K562 (cell line): ENCODE measurements at regions not wholly inside any gene's neighbourhood (a gene's known extent, or its start where the extent isn't known, plus 50 kb on each side); places are given as distances from the start of the nearest gene placed in this dataset.

Source experiments
- MAFK ChIP-seq: IDR thresholded peaks from 2 replicates; pipeline ENCODE4 v1.6.1; 2011; ENCODE audit warnings: low read length, improper control_type of control experiment
- NR2C2 ChIP-seq, 2 experiments: fragments of 200-800 bp in 1 of 2; sonication (Bioruptor generic) in 1 of 2; sonication (generic) in 1 of 2; formaldehyde crosslinking in 1 of 2; IDR thresholded peaks; 2 replicates each; pipeline versions ENCODE4 v1.6.1 to v1.8.0; 2016 to 2022; ENCODE audit warnings: mild to moderate bottlenecking in 1 of 2, missing compliant biosample characterization in 1 of 2, missing genetic modification characterization in 1 of 2, missing genetic modification reagents in 1 of 2
- NR2F6 ChIP-seq: fragments of 450-650 bp; formaldehyde crosslinking; IDR thresholded peaks from 2 replicates; pipeline ENCODE4 v1.4.0; 2020; ENCODE audit warnings: mild to moderate bottlenecking
- RBM39 ChIP-seq: fragments of 200-400 bp; formaldehyde crosslinking; optimal IDR thresholded peaks from 2 replicates; pipeline ENCODE3; 2018; ENCODE audit warnings: low read depth, low read length
- TF ChIP-seq, protein P1 (sequence below), 2 experiments: fragments of 450-650 bp; IDR thresholded peaks; 2 replicates each; pipeline ENCODE4 v1.6.1; 2016; ENCODE audit warnings: mild to moderate bottlenecking in 2 of 2, borderline replicate concordance in 1 of 2, low read depth in 1 of 2, moderate library complexity in 1 of 2

DNA sequence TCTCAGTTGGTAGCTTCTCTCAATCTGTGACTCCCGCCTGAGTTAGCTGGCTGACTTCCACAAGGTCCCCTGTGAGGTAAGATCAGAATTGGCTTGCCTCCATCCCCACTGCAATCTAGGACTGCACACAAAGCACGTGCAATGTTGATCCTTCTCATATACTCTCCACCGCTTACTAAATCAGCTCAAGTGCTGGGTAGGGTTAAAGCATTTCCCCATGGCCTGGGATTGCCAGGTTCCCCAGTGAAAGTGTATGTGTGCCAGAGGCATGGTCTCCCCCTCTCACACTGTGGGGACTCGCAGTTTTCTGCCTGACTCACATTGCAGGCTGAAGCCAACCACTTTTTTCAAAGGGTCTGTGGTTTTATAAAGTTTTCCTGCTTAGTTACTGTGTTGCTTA is 886.9 kb downstream of the FAM133A start:
- TF ChIP-seq RBM39 = no peak
- TF ChIP-seq NR2F6 (CRISPR knock-in tag) = no peak
- no peak for TF ChIP-seq NR2C2 (CRISPR knock-in tag; IDR thresholded peaks at IDR 0.05)
- TF ChIP-seq NR2C2 (tag; IDR thresholded peaks at IDR 0.05) = no peak
- TF ChIP-seq MAFK = no peak
- TF ChIP-seq, protein P1, sequence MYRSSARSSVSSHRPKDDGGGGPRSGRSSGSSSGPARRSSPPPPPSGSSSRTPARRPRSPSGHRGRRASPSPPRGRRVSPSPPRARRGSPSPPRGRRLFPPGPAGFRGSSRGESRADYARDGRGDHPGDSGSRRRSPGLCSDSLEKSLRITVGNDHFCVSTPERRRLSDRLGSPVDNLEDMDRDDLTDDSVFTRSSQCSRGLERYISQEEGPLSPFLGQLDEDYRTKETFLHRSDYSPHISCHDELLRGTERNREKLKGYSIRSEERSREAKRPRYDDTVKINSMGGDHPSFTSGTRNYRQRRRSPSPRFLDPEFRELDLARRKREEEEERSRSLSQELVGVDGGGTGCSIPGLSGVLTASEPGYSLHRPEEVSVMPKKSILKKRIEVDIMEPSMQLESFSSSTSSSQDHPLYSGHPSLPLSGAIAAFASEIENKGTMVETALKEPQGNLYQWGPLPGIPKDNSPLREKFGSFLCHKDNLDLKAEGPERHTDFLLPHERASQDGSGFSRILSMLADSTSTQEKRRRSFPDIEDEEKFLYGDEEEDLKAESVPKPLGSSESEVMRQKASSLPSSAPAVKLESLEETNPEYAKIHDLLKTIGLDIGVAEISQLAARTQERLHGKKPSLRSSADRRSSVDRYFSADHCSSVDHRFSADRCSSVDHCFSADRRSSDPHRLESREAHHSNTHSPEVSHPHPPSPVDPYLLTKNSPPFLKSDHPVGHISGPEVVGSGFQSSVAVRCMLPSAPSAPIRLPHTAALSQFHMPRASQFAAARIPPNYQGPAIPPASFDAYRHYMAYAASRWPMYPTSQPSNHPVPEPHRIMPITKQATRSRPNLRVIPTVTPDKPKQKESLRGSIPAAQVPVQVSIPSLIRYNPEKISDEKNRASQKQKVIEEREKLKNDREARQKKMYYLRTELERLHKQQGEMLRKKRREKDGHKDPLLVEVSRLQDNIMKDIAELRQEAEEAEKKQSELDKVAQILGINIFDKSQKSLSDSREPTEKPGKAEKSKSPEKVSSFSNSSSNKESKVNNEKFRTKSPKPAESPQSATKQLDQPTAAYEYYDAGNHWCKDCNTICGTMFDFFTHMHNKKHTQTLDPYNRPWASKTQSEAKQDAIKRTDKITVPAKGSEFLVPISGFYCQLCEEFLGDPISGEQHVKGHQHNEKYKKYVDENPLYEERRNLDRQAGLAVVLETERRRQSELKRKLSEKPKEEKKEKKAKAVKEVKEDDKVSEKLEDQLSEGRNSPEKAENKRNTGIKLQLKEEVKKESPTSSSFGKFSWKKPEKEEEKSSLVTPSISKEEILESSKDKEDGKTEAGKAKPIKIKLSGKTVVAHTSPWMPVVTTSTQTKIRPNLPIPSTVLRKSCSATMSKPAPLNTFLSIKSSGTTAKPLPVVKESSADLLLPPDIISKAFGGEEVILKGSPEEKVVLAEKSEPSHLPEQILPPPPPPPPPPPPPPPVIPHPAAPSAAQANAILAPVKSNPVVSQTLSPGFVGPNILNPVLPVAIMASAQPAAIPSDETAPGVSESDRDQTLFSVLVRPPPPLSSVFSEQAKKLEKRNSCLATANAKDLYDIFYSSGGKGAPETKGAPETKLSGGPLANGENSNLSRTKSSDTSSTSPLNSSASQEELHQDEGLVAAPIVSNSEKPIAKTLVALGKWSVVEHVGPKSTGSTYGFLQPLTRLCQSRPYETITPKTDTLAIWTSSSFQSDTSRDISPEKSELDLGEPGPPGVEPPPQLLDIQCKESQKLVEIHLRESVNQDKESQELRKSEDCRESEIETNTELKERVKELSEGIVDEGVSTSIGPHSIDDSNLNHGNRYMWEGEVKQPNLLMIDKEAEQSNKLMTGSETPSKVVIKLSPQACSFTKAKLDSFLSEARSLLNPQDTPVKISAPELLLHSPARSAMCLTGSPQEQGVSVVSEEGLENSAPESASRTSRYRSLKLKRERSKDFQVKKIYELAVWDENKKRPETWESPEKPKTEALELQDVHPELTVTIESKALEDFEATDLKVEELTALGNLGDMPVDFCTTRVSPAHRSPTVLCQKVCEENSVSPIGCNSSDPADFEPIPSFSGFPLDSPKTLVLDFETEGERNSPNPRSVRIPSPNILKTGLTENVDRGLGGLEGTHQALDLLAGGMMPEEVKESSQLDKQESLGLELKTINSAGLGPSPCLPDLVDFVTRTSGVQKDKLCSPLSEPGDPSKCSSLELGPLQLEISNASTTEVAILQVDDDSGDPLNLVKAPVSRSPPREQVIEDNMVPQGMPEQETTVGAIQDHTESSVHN (IDR thresholded peaks at IDR 0.05; ENCODE audit: borderline replicate concordance in 1 of 2, low read depth in 1 of 2) = no peak
